Choroid plexus epithelial cell (primary cell): ENCODE measurements at regions not wholly inside any gene's neighbourhood (a gene's known extent, or its start where the extent isn't known, plus 50 kb on each side); places are given as distances from the start of the nearest gene placed in this dataset.

ENCODE experiments used
- DNase-seq: peaks from one replicate; pipeline ENCODE4 v3.0.0-alpha.2; 2010; ENCODE audit warnings: low read depth
- H3K4me3 ChIP-seq: 2 replicates; pipeline ENCODE4 v1.5.1; 2011; ENCODE audit warnings: low read depth, mild to moderate bottlenecking, control low read depth, low read length, moderate library complexity
- CTCF ChIP-seq: conservative IDR thresholded peaks from 2 replicates; pipeline ENCODE4 v1.5.1; 2011; ENCODE audit warnings: low read depth, mild to moderate bottlenecking, control low read depth, inconsistent platforms, low read length, moderate library complexity

- no peak for TF ChIP-seq CTCF
- DNase-seq: no peak
- no peak overlapping the region for H3K4me3 ChIP-seq
Measured at GRCh38 chr9:108022246-108022935, 532.8 kb upstream of the KLF4 start.

GRCh38 chr9:108021096-108021710 is 531.6 kb upstream of the KLF4 start:
- no peak for TF ChIP-seq CTCF

GRCh38 chr9:108019821-108020220 is 530.3 kb upstream of the KLF4 start:
- no peak overlapping the region for H3K4me3 ChIP-seq
- no peak for DNase-seq
- TF ChIP-seq CTCF: no peak

More at GRCh38 chr9:108021096-108021710, 531.6 kb upstream of the KLF4 start:
- H3K4me3 ChIP-seq: no peak overlapping the region
- no peak for DNase-seq

- no peak for TF ChIP-seq CTCF
- no peak overlapping the region for H3K4me3 ChIP-seq
- no peak for DNase-seq
Measured at GRCh38 chr9:108017671-108018070, 528.1 kb upstream of the KLF4 start.

- no peak for TF ChIP-seq CTCF
- DNase-seq: no peak
- H3K4me3 ChIP-seq: no peak overlapping the region
Measured at GRCh38 chr9:108016446-108016845, 526.9 kb upstream of the KLF4 start.

- no peak for TF ChIP-seq CTCF
- H3K4me3 ChIP-seq: no peak overlapping the region
- no peak for DNase-seq
Measured at GRCh38 chr9:108015690-108016089, 526.1 kb upstream of the KLF4 start.

- no peak for TF ChIP-seq CTCF
- H3K4me3 ChIP-seq: no peak overlapping the region
- DNase-seq: no peak
Measured at GRCh38 chr9:108014353-108014752, 524.8 kb upstream of the KLF4 start.
